Amniotic epithelial cell (primary cell): ENCODE measurements at regions not wholly inside any gene's neighbourhood (a gene's known extent, or its start where the extent isn't known, plus 50 kb on each side); places are given as distances from the start of the nearest gene placed in this dataset.
"Not testable (repeated sequence)": the region's sequence is repeated elsewhere in the genome, so short reads cannot be mapped to it uniquely, and the experiment has no call there.

Source experiments
- DNase-seq: peaks from one replicate; pipeline ENCODE4 v3.0.0-alpha.2; 2010; ENCODE audit warnings: low read depth

GRCh38 chr5:117135851-117136250 lies 561.2 kb upstream of the SEMA6A start:
- no peak for DNase-seq

- DNase-seq, result no peak
Observed at GRCh38 chr5:117133198-117133597, 558.6 kb upstream of the SEMA6A start.

- DNase-seq, result no peak
Observed at GRCh38 chr5:117131876-117132275, 557.3 kb upstream of the SEMA6A start.

- no peak for DNase-seq
Observed at GRCh38 chr5:117131048-117131679, 556.5 kb upstream of the SEMA6A start.

- DNase-seq, result no peak
Observed at GRCh38 chr5:117118499-117118898, 543.9 kb upstream of the SEMA6A start.

- not testable (repeated sequence) for DNase-seq
Observed at GRCh38 chr5:117117314-117117713, 542.7 kb upstream of the SEMA6A start.

- DNase-seq, result no peak
Observed at GRCh38 chr5:117110548-117110947, 535.9 kb upstream of the SEMA6A start.

GRCh38 chr5:117107859-117108258 lies 533.2 kb upstream of the SEMA6A start:
- DNase-seq, result no peak

GRCh38 chr5:117103703-117104102 lies 529.1 kb upstream of the SEMA6A start:
- no peak for DNase-seq

GRCh38 chr5:117102591-117102990 lies 528.0 kb upstream of the SEMA6A start:
- no peak for DNase-seq

GRCh38 chr5:117100176-117100575 lies 525.6 kb upstream of the SEMA6A start:
- DNase-seq, result no peak

GRCh38 chr5:117098094-117098493 lies 523.5 kb upstream of the SEMA6A start:
- no peak for DNase-seq

GRCh38 chr5:117095346-117096332 lies 521.0 kb upstream of the SEMA6A start:
- DNase-seq, result no peak

- no peak for DNase-seq
Observed at GRCh38 chr5:117094114-117094815, 519.6 kb upstream of the SEMA6A start.

- DNase-seq, result no peak
Observed at GRCh38 chr5:117093653-117094052, 519.0 kb upstream of the SEMA6A start.

- DNase-seq, result no peak
Observed at GRCh38 chr5:117089001-117089400, 514.4 kb upstream of the SEMA6A start.

GRCh38 chr5:117088176-117088575 lies 513.6 kb upstream of the SEMA6A start:
- DNase-seq, result no peak

- DNase-seq, result no peak
Observed at GRCh38 chr5:117084067-117084466, 509.4 kb upstream of the SEMA6A start.

GRCh38 chr5:117082977-117083376 lies 508.4 kb upstream of the SEMA6A start:
- DNase-seq, result no peak

- no peak for DNase-seq
Observed at GRCh38 chr5:117077142-117077541, 502.5 kb upstream of the SEMA6A start.

- DNase-seq, result no peak
Observed at GRCh38 chr5:117072439-117072838, 497.8 kb upstream of the SEMA6A start.

- no peak for DNase-seq
Observed at GRCh38 chr5:117065800-117066199, 491.2 kb upstream of the SEMA6A start.

- no peak for DNase-seq
Observed at GRCh38 chr5:117065161-117065560, 490.5 kb upstream of the SEMA6A start.
